IPS-15b (cell line): ENCODE measurements at regions not wholly inside any gene's neighbourhood (a gene's known extent, or its start where the extent isn't known, plus 50 kb on each side); places are given as distances from the start of the nearest gene placed in this dataset.

Experiments
- H3K27me3 ChIP-seq: one replicate; pipeline ENCODE4 v1.6.1; 2013; ENCODE audit warnings: low read length; ENCODE audit not compliant: control insufficient read depth, insufficient read depth
- H3K36me3 ChIP-seq: one replicate; pipeline ENCODE4 v1.6.1; 2013; ENCODE audit warnings: low read length; ENCODE audit not compliant: control insufficient read depth, insufficient read depth
- H3K4me1 ChIP-seq: one replicate; pipeline ENCODE4 v1.6.1; 2013; ENCODE audit warnings: mild to moderate bottlenecking, low read length; ENCODE audit not compliant: control insufficient read depth, insufficient read depth
- H3K4me3 ChIP-seq: one replicate; pipeline ENCODE4 v1.5.1; 2013; ENCODE audit warnings: low read depth, low read length
- H3K9ac ChIP-seq: one replicate; pipeline ENCODE4 v1.6.1; 2013; ENCODE audit warnings: low read depth, mild to moderate bottlenecking, low read length
- H3K9me3 ChIP-seq: one replicate; pipeline ENCODE4 v1.6.1; 2013; ENCODE audit warnings: mild to moderate bottlenecking, low read length; ENCODE audit not compliant: control insufficient read depth, insufficient read depth

GRCh38 chr17:69706127-69706526 lies 291.6 kb downstream of the MAP2K6 start:
- Histone ChIP-seq H3K27me3 (no peaks in the 10 kb centered on the region), H3K4me1 (no peaks in the 10 kb centered on the region), H3K9me3 (no peaks in the 10 kb centered on the region), H3K36me3 (no peaks in the 10 kb centered on the region), H3K4me3 (no peak overlapping the region), H3K9ac (no peak overlapping the region)

DNA sequence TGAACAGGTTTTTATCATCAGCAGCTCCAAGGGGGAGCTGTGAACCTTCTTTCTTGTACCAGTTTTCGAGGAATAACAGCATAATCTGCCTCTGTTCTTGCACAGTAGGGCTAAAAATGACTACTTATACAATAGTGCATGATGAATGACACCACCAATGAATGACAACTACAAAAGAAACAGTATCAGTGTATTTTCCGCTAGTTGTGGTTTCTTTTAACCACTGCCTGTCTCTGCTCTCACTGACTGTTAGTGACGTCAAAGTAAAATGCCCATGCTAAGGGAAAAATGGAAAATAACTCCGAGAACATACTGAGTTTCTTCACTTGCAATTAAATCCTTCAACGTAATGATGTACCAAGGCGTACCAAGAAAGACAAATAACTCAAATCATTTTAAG lies 294.9 kb downstream of the MAP2K6 start:
- Histone ChIP-seq H3K9me3 (no peaks in the 10 kb centered on the region), H3K4me3 (no peak overlapping the region), H3K36me3 (no peaks in the 10 kb centered on the region), H3K9ac (no peak overlapping the region), H3K27me3 (no peaks in the 10 kb centered on the region), H3K4me1 (no peaks in the 10 kb centered on the region)

GRCh38 chr17:69710926-69711325 lies 296.4 kb downstream of the MAP2K6 start:
- Histone ChIP-seq H3K36me3 (no peaks in the 10 kb centered on the region), H3K9ac (no peak overlapping the region), H3K9me3 (no peaks in the 10 kb centered on the region), H3K4me3 (no peak overlapping the region), H3K27me3 (no peaks in the 10 kb centered on the region), H3K4me1 (no peaks in the 10 kb centered on the region)

DNA sequence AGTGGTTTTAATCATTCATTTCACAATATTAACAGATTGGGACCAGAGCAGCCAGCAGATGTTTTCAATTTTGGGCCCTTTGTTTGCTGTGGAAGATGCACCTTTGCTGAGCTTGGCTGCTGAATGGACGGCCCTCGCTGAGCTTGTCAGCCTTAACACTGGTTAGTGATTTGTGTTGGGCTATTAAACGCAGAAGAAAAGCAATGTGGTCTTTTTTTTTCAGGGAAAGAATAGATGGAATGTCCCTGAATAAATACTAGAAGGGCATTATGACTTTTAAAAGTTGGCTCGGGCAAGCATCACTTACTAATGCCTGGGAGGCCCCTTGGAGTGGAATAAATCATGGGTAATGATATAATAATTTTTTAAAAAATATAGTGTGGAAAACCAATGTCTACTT lies 297.0 kb downstream of the MAP2K6 start:
- Histone ChIP-seq H3K9ac (no peak overlapping the region), H3K36me3 (no peaks in the 10 kb centered on the region), H3K27me3 (no peaks in the 10 kb centered on the region), H3K4me3 (no peak overlapping the region), H3K4me1 (no peaks in the 10 kb centered on the region), H3K9me3 (no peaks in the 10 kb centered on the region)

DNA sequence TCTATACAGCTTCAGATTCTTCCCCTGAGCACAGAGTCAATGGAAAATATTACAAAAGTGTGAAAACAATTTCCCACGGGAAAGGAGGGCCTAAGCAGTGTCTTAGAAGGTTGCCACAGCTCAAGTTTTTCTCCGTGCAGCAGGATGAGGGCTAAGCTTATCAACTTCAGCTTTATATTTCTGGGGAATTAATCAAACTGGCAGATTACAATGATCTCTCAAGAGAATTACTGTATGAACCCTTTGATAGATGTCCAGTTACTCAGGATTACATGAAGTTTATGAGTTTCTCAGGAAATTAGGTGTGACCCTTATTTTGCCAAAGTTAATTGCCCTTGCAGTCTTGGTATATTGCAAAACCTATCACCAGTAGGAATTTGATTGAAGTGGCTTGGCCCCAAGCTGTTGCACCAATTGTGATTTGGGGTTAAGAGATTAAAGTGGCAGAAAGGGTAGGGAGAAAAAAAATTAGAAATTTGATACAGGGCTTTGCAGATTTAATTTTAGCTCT lies 298.4 kb downstream of the MAP2K6 start:
- no peak overlapping the region for H3K4me3 ChIP-seq
- no peaks in the 10 kb centered on the region for H3K36me3 ChIP-seq
- H3K4me1 ChIP-seq: no peaks in the 10 kb centered on the region

DNA sequence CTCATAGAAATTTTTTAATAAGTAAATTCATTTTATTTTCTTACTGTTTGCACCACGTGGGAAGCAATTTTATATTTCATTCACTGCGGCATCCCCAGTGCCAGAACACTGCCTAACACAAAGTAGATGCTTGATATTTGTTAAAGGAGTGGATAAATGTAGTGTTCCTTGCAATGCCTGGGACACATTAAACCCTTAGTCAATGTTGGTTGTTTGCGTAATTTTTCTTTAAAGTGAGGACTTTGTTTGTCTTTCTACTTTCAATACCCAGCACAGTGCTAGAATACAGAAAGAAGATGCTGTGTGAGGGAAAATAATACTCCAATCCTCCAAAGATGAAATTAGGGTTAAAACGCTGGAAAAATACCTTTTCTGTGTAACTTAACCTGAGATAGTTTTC lies 299.3 kb downstream of the MAP2K6 start:
- H3K4me3 ChIP-seq: no peak overlapping the region
- no peaks in the 10 kb centered on the region for H3K27me3 ChIP-seq
- H3K36me3 ChIP-seq: no peaks in the 10 kb centered on the region
- no peaks in the 10 kb centered on the region for H3K9me3 ChIP-seq
- no peak overlapping the region for H3K9ac ChIP-seq
- H3K4me1 ChIP-seq: no peaks in the 10 kb centered on the region

More for the DNA sequence above, 298.4 kb downstream of the MAP2K6 start:
- H3K27me3 ChIP-seq: no peaks in the 10 kb centered on the region
- H3K9me3 ChIP-seq: no peaks in the 10 kb centered on the region
- no peak overlapping the region for H3K9ac ChIP-seq

GRCh38 chr17:69714669-69715068 lies 300.2 kb downstream of the MAP2K6 start:
- Histone ChIP-seq H3K9me3 (no peaks in the 10 kb centered on the region), H3K4me1 (no peaks in the 10 kb centered on the region), H3K36me3 (no peaks in the 10 kb centered on the region), H3K9ac (no peak overlapping the region), H3K4me3 (no peak overlapping the region), H3K27me3 (no peaks in the 10 kb centered on the region)

DNA sequence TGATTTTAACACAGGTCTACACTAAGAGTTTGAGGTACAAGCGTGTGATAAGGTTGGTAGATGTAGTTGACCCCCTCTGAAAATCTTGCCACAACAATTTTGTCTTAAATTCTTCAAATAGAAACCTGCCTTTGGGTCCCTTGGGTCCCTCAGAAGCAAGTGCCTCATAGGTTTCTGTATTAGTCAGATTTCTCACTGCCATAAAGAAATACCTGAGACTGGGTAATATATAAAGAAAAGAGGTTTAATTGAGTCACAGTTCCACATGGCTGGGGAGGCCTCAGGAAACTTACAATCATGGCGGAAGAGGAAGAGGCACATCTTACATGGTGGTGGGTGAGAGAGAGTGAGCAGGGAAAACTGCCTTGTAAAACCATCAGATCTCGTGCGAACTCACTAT lies 301.2 kb downstream of the MAP2K6 start:
- H3K27me3 ChIP-seq: no peaks in the 10 kb centered on the region
- H3K9me3 ChIP-seq: no peaks in the 10 kb centered on the region
- H3K4me3 ChIP-seq: no peak overlapping the region
- no peaks in the 10 kb centered on the region for H3K4me1 ChIP-seq
- no peak overlapping the region for H3K9ac ChIP-seq
- no peaks in the 10 kb centered on the region for H3K36me3 ChIP-seq

DNA sequence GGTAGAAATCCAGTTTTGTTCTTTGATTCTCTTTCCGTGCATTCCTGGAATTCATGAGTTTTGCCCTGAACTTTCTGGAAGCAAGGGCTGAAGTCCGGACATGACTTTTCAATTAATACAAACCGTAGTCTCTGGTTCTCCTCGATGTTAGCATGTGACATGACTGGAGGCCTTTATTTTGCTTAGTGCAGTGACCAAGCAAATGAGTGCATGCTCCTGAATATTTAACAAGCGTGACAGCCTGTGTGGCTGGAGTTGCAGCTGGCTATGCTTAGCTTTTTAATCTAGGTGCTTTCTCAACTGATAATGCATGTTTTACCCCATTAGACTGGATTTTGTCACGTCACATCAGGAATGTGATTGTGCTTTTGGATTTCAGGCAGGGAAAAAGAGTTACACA lies 302.1 kb downstream of the MAP2K6 start:
- no peak overlapping the region for H3K9ac ChIP-seq
- no peaks in the 10 kb centered on the region for H3K36me3 ChIP-seq
- H3K9me3 ChIP-seq: no peaks in the 10 kb centered on the region
- H3K4me1 ChIP-seq: no peaks in the 10 kb centered on the region
- H3K4me3 ChIP-seq: no peak overlapping the region
- no peaks in the 10 kb centered on the region for H3K27me3 ChIP-seq

GRCh38 chr17:69717214-69717613 lies 302.7 kb downstream of the MAP2K6 start:
- no peaks in the 10 kb centered on the region for H3K9me3 ChIP-seq

GRCh38 chr17:69717819-69718218 lies 303.3 kb downstream of the MAP2K6 start:
- no peaks in the 10 kb centered on the region for H3K9me3 ChIP-seq
- no peak overlapping the region for H3K9ac ChIP-seq
- no peaks in the 10 kb centered on the region for H3K4me1 ChIP-seq
- no peak overlapping the region for H3K4me3 ChIP-seq
- H3K36me3 ChIP-seq: no peaks in the 10 kb centered on the region
- peaks cover 3% of the 10 kb centered on the region for H3K27me3 ChIP-seq

More at GRCh38 chr17:69717214-69717613, 302.7 kb downstream of the MAP2K6 start:
- no peaks in the 10 kb centered on the region for H3K36me3 ChIP-seq
- H3K4me3 ChIP-seq: no peak overlapping the region
- no peak overlapping the region for H3K9ac ChIP-seq
- H3K4me1 ChIP-seq: no peaks in the 10 kb centered on the region
- H3K27me3 ChIP-seq: peaks cover 3% of the 10 kb centered on the region

DNA sequence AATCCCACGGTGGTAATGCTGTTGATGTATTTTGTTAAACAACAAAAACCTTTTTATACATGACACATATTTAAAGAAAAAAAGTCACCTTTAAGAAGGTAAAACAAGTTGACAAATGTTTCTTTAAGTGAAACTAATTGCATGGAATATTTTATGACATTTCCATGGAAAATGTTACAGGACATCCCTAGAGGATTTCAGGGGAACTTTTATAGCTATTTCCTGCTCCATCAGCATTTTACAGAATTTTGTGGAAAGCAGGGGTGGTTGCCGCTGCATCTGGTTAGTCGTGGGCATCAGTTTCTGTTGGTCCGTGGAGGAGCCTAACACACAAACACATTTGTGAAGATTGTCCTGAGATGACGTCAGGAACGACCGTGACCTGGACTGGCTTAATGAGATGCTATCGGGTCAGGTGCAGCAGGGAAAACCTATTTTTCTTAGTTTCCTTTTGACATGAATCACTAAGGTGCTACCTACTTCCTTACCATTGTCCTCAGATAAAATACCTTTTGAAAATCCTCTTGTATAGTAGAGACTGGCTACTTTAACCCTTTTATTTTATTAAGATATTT lies 305.1 kb downstream of the MAP2K6 start:
- no peak overlapping the region for H3K9ac ChIP-seq
- H3K4me1 ChIP-seq: no peaks in the 10 kb centered on the region
- peaks cover 3% of the 10 kb centered on the region for H3K27me3 ChIP-seq
- no peaks in the 10 kb centered on the region for H3K9me3 ChIP-seq
- H3K36me3 ChIP-seq: no peaks in the 10 kb centered on the region
- H3K4me3 ChIP-seq: no peak overlapping the region
